ENCODE measurements at regions not wholly inside any gene's neighbourhood (a gene's known extent, or its start where the extent isn't known, plus 50 kb on each side); places are given as distances from the start of the nearest gene placed in this dataset.

DNA sequence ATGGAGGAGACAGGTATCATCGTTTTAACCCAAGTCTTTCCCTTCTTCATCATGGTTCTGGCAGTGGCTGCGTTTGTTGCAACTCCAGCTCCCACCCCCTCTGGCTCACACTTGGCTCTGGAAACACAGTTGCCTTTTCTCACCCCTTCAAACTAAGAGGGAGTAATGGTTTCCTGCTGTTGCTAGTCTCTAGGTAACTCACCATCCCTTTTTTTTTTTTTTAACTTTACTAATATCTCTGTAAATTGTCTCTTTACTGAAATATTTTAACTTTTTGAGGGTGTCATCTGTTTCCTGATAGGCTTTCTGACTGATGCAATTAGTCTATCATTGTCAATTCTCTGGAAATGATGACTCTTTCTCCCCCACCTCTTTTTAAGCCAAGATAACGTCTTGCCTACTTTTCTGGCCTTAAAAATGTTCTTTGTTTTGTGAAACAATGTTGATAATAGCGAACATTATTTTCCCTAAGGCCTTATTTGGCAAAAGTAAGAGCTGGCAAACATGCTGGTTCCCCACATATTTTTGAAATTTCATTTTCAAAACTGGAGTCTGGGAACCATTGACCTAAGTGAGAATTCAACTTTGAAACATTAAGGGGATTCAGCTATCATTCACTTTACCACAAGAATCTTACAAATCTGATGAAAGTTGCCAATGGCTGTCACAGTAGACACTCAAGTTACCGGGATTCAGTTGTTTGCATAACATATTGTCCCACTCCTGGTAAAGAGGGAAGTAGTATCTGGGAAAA lies 85.3 kb downstream of the LEPR start:
- Histone ChIP-seq H3K4me1 (ENCODE audit: insufficient read depth, low read length) (peaks cover 6% of the 10 kb centered on the region), H2AFZ (ENCODE audit: low read depth, low read length) (no peak overlapping the region), H3K4me3 (ENCODE audit: insufficient read depth, low read depth, low read length) (no peak overlapping the region), H3K79me2 (ENCODE audit: insufficient read depth, low read length) (no peaks in the 10 kb centered on the region), H3K27ac (ENCODE audit: low read depth, low read length) (no peak overlapping the region), H3K36me3 (ENCODE audit: insufficient read depth, low read length) (no peaks in the 10 kb centered on the region), H3K4me2 (ENCODE audit: low read length) (no peak overlapping the region), H4K20me1 (ENCODE audit: insufficient read depth, low read length) (no peaks in the 10 kb centered on the region), H3K9ac (ENCODE audit: low read length) (no peak overlapping the region), H3K9me3 (ENCODE audit: insufficient read depth, low read depth, low read length) (no peaks in the 10 kb centered on the region), H3K27me3 (ENCODE audit: insufficient read depth, low read length) (no peaks in the 10 kb centered on the region)
- Mint-ChIP-seq H3K36me3 (ENCODE audit: low read depth, unreplicated experiment) (no peaks in the 10 kb centered on the region), H3K27ac (ENCODE audit: unreplicated experiment) (no peak overlapping the region), H3K27me3 (ENCODE audit: low read depth, unreplicated experiment) (no peaks in the 10 kb centered on the region), H3K9me3 (ENCODE audit: unreplicated experiment) (no peaks in the 10 kb centered on the region), H3K4me1 (ENCODE audit: low read depth, unreplicated experiment) (peaks cover 19% of the 10 kb centered on the region), H3K4me3 (ENCODE audit: unreplicated experiment) (no peak overlapping the region)
- no peak for TF ChIP-seq EZH2 (IDR thresholded peaks at IDR 0.05; ENCODE audit: insufficient read depth, low read length)
- TF ChIP-seq, protein P1, sequence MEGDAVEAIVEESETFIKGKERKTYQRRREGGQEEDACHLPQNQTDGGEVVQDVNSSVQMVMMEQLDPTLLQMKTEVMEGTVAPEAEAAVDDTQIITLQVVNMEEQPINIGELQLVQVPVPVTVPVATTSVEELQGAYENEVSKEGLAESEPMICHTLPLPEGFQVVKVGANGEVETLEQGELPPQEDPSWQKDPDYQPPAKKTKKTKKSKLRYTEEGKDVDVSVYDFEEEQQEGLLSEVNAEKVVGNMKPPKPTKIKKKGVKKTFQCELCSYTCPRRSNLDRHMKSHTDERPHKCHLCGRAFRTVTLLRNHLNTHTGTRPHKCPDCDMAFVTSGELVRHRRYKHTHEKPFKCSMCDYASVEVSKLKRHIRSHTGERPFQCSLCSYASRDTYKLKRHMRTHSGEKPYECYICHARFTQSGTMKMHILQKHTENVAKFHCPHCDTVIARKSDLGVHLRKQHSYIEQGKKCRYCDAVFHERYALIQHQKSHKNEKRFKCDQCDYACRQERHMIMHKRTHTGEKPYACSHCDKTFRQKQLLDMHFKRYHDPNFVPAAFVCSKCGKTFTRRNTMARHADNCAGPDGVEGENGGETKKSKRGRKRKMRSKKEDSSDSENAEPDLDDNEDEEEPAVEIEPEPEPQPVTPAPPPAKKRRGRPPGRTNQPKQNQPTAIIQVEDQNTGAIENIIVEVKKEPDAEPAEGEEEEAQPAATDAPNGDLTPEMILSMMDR (IDR thresholded peaks at IDR 0.05; ENCODE audit: insufficient read depth, low read depth, low read length): no peak
- no peak for FAIRE-seq
- DNase-seq (ENCODE audit: low read depth): peak; percentile 32

DNA sequence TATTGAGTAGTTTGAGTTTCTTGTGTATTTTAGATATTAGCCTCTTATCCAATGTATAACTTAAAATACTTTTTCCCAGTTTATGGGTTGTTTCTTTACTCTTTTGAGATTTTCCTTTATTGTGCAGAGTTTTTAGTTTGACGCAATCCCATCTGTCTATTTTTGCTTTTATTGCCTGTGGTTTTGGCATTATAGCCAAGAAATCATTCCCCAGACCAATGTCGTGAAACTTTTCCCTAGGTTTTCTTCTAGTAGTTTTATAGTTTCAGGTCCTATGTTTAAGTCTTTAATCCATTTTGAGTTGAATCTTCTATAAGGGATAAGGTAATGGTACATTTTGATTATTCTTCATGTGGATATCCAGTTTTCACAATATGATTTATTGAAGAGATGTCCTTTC lies 87.6 kb downstream of the LEPR start:
- no peak for DNase-seq (ENCODE audit: low read depth)
- TF ChIP-seq EZH2 (IDR thresholded peaks at IDR 0.05; ENCODE audit: insufficient read depth, low read length): no peak
- TF ChIP-seq, protein P1 (IDR thresholded peaks at IDR 0.05; ENCODE audit: insufficient read depth, low read depth, low read length): no peak
- Histone ChIP-seq H3K4me3 (ENCODE audit: insufficient read depth, low read depth, low read length) (no peak overlapping the region), H3K4me2 (ENCODE audit: low read length) (no peak overlapping the region), H3K9ac (ENCODE audit: low read length) (no peak overlapping the region), H3K9me3 (ENCODE audit: insufficient read depth, low read depth, low read length) (no peaks in the 10 kb centered on the region), H2AFZ (ENCODE audit: low read depth, low read length) (no peak overlapping the region), H3K79me2 (ENCODE audit: insufficient read depth, low read length) (no peaks in the 10 kb centered on the region), H4K20me1 (ENCODE audit: insufficient read depth, low read length) (no peaks in the 10 kb centered on the region), H3K36me3 (ENCODE audit: insufficient read depth, low read length) (no peaks in the 10 kb centered on the region), H3K4me1 (ENCODE audit: insufficient read depth, low read length) (peaks cover 12% of the 10 kb centered on the region), H3K27ac (ENCODE audit: low read depth, low read length) (no peak overlapping the region), H3K27me3 (ENCODE audit: insufficient read depth, low read length) (no peaks in the 10 kb centered on the region)
- Mint-ChIP-seq H3K9me3 (ENCODE audit: unreplicated experiment) (no peaks in the 10 kb centered on the region), H3K27ac (ENCODE audit: unreplicated experiment) (no peak overlapping the region), H3K36me3 (ENCODE audit: low read depth, unreplicated experiment) (peaks cover 2% of the 10 kb centered on the region), H3K27me3 (ENCODE audit: low read depth, unreplicated experiment) (no peaks in the 10 kb centered on the region), H3K4me3 (ENCODE audit: unreplicated experiment) (no peak overlapping the region), H3K4me1 (ENCODE audit: low read depth, unreplicated experiment) (peaks cover 26% of the 10 kb centered on the region)
- peak; percentile 39 for FAIRE-seq

Measured in astrocyte (in vitro differentiated cells and primary cell).